BJ (cell line): ENCODE measurements at regions not wholly inside any gene's neighbourhood (a gene's known extent, or its start where the extent isn't known, plus 50 kb on each side); places are given as distances from the start of the nearest gene placed in this dataset.
"Not testable (repeated sequence)": the region's sequence is repeated elsewhere in the genome, so short reads cannot be mapped to it uniquely, and the experiment has no call there.

Experiments
- CTCF ChIA-PET: fragments of 350-600 bp; formaldehyde crosslinking; extraction: SDS; loops from one replicate; lab custom pipeline; 2021; ENCODE audit warnings: antibody characterized with exemption, inconsistent platforms; lab: Yijun Ruan, JAX
- POLR2A ChIA-PET: fragments of 300-600 bp; sonication (Branson Sonifier 250); formaldehyde crosslinking; extraction: SDS; loops from one replicate; lab custom pipeline; 2021; ENCODE audit warnings: antibody characterized with exemption; lab: Charles Lee
- DNase-seq: peaks from one replicate; pipeline ENCODE4 v3.0.0-alpha.2; 2011; ENCODE audit warnings: low read depth
- H3K27me3 ChIP-seq: 2 replicates; pipeline ENCODE4 v1.6.0; 2011; ENCODE audit warnings: low read length; ENCODE audit not compliant: control insufficient read depth, insufficient read depth
- H3K36me3 ChIP-seq: 2 replicates; pipeline ENCODE4 v1.5.1; 2011; ENCODE audit warnings: low read length; ENCODE audit not compliant: control insufficient read depth, insufficient read depth
- H3K4me3 ChIP-seq: 2 replicates; pipeline ENCODE4 v1.5.1; 2011; ENCODE audit warnings: low read depth, mild to moderate bottlenecking, control low read depth, low read length
- TF ChIP-seq, protein P1 (sequence below): IDR thresholded peaks from 2 replicates; pipeline ENCODE4 v1.5.1; 2011; ENCODE audit warnings: low read depth, mild to moderate bottlenecking, control low read depth, inconsistent platforms, low read length, moderate library complexity; ENCODE audit not compliant: insufficient read depth

DNA sequence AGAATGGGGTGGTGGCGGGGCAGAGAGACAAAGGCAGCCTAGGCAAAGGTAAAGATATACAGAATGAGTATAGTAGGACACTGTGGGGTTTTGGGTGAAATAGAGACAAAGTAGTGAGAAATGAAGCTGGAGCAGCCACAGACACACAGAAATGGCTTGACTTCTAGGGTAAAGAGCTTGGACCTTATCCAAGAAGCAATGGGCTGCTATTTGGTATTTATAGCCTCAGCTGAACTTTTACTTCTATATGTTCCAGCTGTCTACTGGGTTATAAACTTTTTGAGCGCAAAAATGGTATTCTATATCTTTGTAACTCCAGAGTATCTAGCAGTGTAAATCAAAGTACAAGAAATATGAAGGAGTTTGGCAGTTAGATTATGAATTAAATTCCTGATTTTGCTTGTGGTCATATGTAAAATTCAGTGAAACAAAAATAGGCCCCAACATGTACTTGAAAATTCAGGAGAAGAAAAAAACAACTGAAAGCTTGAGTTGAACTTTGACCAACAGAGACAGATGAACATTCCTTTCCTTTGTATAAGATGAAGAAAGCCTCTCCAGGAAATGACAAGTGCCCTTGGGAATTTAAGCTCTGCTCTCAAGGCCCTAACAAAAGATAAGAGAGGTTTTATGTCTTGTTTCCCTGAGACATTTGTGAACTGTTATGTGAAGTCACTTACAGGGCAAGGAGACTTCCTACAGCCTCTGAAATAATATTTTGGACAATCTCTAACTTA, 64.6 kb upstream of the XIST start:
- ChIA-PET POLR2A (no interaction called here), CTCF (no interaction called here)
- Histone ChIP-seq H3K36me3 (no peaks in the 10 kb centered on the region), H3K27me3 (no peaks in the 10 kb centered on the region), H3K4me3 (no peak overlapping the region)
- DNase-seq: peak; percentile 59
- TF ChIP-seq, protein P1, sequence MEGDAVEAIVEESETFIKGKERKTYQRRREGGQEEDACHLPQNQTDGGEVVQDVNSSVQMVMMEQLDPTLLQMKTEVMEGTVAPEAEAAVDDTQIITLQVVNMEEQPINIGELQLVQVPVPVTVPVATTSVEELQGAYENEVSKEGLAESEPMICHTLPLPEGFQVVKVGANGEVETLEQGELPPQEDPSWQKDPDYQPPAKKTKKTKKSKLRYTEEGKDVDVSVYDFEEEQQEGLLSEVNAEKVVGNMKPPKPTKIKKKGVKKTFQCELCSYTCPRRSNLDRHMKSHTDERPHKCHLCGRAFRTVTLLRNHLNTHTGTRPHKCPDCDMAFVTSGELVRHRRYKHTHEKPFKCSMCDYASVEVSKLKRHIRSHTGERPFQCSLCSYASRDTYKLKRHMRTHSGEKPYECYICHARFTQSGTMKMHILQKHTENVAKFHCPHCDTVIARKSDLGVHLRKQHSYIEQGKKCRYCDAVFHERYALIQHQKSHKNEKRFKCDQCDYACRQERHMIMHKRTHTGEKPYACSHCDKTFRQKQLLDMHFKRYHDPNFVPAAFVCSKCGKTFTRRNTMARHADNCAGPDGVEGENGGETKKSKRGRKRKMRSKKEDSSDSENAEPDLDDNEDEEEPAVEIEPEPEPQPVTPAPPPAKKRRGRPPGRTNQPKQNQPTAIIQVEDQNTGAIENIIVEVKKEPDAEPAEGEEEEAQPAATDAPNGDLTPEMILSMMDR: no peak

DNA sequence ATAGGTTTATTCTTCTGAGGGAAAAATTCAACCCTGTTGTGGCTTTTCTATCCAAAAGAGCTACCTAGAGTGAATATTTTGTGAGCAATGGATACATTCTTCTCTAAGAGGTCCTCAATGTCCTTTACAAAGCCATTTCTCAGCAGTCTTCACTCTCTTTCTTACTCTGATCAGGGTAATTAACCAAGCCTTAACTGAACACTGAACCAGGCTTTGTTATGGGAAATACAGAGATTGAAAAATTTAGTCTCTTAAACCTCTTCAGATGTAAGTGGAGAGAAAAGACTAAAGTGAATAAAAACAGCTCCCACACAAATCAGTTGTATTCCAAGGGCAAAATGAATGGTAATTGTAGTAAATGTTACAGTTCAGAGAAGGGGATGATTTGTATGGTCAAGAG, 64.0 kb upstream of the XIST start:
- TF ChIP-seq, protein P1: no peak
- H3K36me3 ChIP-seq: no peaks in the 10 kb centered on the region
- H3K27me3 ChIP-seq: no peaks in the 10 kb centered on the region
- no peak for DNase-seq
- no peak overlapping the region for H3K4me3 ChIP-seq
- ChIA-PET POLR2A (no interaction called here), CTCF (interaction anchor here (0.6 kb wide), 1 partner anchor 15 kb away, joined by 3 read pairs; no protein-coding TSS in a partner anchor)

DNA sequence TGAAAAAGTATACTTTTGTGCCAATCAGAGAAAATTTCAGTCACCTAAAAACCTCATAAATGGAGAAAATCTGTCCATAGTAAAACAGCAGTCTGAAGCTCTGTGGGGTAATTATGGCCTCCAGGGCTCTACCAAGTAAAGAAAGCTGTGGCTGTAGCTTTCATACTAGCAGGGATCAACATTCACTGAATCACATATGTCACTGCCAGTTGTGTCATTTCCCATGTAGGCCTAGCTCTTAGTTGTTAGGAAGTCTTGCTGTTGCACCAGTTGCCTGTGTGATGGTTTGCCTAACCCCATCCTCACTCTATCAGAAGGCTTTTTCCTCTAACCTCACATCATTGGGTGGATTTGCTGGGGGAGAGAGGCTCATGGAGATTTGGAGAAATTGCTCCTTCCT, 62.3 kb upstream of the XIST start:
- POLR2A ChIA-PET, H3K36me3 ChIP-seq, H3K4me3 ChIP-seq, CTCF ChIA-PET, DNase-seq, H3K27me3 ChIP-seq: not testable (repeated sequence)

DNA sequence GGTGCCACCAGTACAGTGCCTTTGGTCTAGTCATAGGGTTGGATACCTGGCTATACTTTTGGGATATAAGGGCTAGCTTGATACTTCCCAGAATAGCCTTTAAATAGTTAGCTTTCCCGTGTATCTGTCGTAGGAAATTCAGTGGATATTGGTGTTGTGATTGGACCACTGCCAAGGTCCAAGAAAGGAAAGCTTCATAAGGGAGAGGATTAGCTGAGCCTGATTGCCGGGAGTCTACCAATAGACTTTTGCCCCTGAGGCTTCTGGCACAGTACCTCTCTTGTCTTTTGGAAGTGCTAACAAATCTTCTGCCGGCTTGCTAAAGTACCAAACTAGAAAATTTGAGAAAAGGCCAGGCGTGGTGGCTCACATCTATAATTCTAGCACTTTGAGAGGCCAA, 61.1 kb upstream of the XIST start:
- TF ChIP-seq, protein P1: no peak
- Histone ChIP-seq H3K36me3 (no peaks in the 10 kb centered on the region), H3K4me3 (no peak overlapping the region), H3K27me3 (no peaks in the 10 kb centered on the region)
- ChIA-PET POLR2A (no interaction called here), CTCF (no interaction called here)
- DNase-seq: no peak

DNA sequence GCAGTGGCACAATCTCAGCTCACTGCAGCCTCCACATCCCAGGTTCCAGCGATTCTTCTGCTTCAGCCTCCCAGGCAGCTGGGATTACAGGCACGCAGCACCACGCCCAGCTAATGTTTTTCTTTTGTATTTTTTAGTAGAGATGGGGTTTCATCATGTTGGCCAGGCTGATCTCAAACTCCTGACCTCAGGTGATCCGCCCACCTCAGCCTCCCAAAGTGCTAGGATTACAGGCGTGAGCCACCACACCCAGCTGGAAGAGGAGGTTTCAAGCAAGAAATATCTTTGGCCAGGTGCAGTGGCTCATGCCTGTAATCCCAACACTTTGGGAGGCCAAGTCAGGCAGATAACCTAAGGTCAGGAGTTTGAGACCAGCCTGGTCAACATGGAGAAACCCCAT, 59.4 kb upstream of the XIST start:
- POLR2A ChIA-PET, H3K36me3 ChIP-seq, H3K4me3 ChIP-seq, CTCF ChIA-PET, DNase-seq, H3K27me3 ChIP-seq: not testable (repeated sequence)

DNA sequence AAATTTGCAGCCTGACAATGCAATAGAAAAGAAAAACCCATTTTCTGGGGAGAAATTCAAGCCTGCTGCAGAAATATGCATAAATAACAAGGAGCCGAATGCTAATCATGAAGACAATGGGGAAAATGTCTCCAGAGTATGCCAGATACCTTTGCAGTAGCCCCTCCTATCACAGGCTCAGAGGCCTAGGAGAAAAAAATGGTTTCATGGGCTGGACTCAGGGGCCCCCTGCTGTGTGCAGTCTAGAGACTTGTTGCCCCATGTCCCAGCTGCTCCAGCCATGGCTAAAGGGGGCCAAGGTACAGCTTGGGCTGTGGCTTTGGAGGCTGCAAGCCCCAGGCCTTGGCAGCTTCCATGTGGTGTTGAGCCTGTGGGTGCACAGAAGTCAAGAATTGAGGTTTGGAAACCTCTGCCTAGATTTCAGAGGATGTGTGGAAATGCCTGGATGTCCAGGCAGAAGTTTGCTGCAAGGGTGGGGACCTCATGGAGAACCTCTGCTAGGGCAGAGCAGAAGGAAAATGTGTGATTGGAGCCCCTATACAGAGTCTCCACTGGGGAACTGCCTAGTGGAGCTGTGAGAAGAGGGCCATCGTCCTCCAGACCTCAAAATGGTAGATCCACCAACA, 53.3 kb upstream of the XIST start:
- H3K36me3 ChIP-seq, H3K4me3 ChIP-seq, POLR2A ChIA-PET, H3K27me3 ChIP-seq, CTCF ChIA-PET, DNase-seq: not testable (repeated sequence)

DNA sequence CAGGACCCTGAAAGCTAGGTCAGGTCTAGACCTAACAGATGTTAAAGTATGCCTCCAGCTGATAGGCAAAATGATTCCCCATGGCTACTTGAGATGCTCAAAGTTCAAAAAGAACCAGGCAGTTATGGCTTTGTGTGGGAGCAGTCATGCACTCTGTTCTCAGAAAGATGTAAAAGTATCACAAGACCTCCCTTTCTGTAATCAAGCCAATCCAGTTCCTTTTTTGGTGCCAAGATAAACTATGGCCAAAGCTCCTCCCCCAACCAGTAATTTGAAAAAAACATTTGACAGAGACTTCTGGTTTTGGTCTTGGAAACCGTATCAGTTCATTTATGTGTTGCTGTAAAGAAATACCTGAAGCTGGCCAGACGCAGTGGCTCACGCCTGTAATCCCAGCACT, 51.4 kb upstream of the XIST start:
- ChIA-PET CTCF (no interaction called here), POLR2A (no interaction called here)
- H3K36me3 ChIP-seq: no peaks in the 10 kb centered on the region
- DNase-seq: no peak
- H3K4me3 ChIP-seq: no peak overlapping the region
- TF ChIP-seq, protein P1: no peak
- H3K27me3 ChIP-seq: no peaks in the 10 kb centered on the region
